ENCODE measurements at regions not wholly inside any gene's neighbourhood (a gene's known extent, or its start where the extent isn't known, plus 50 kb on each side); places are given as distances from the start of the nearest gene placed in this dataset.

DNA sequence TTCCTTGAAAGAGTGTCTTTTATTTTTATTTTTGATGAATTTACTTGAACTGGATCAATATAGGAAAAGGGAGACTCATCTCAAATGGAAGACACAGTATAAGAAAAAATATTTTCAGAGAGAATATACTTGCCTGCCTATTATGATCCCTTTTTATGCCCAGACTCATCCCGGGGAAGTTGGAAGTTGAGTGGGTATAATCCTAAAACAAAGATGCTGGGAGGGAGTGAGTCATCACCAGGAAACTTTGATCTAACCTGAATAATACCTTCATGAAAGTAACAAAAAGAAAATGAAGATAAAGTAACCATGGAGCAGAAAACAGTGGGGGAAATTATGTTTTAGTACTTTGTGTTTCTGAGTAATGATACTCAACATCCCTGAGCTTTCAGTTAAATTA is 1514.0 kb downstream of the FAM181B start:
- H2BK120ac ChIP-seq (ENCODE audit: insufficient read depth, low read length, poor library complexity): no peak overlapping the region
- H3K79me1 ChIP-seq (ENCODE audit: low read length): no peaks in the 10 kb centered on the region
- H4K8ac ChIP-seq (ENCODE audit: low read depth, low read length): no peak overlapping the region
- H3K79me2 ChIP-seq (ENCODE audit: control insufficient read depth, insufficient read depth, low read length, poor library complexity): no peaks in the 10 kb centered on the region
- H3K4me2 ChIP-seq (ENCODE audit: low read length): no peak overlapping the region
- H4K12ac ChIP-seq (ENCODE audit: low read depth, low read length): no peak overlapping the region
- no peak overlapping the region for H2BK5ac ChIP-seq (ENCODE audit: low read depth, low read length, poor library complexity)
- H3K36me3 ChIP-seq (ENCODE audit: control insufficient read depth in 1 of 2, insufficient read depth in 2 of 2, low read length in 2 of 2): no peaks in the 10 kb centered on the region
- DNase-seq: no peak
- H3K9ac ChIP-seq (ENCODE audit: low read length): no peak overlapping the region
- no peak overlapping the region for H3K14ac ChIP-seq (ENCODE audit: low read length)
- H3K4me3 ChIP-seq (ENCODE audit: low read depth, low read length): no peak overlapping the region
- H3K18ac ChIP-seq (ENCODE audit: low read length): no peak overlapping the region
- no peak overlapping the region for H3K27ac ChIP-seq (ENCODE audit: low read depth, low read length)
- no peak overlapping the region for H2AK5ac ChIP-seq (ENCODE audit: low read length)
- H2BK12ac ChIP-seq (ENCODE audit: low read length): no peak overlapping the region
- no peak overlapping the region for H3K4ac ChIP-seq (ENCODE audit: low read depth, low read length)
- no peak overlapping the region for H3K23ac ChIP-seq (ENCODE audit: low read length)
- H3K27me3 ChIP-seq (ENCODE audit: insufficient read depth, low read length): no peaks in the 10 kb centered on the region
- no peaks in the 10 kb centered on the region for H3K4me1 ChIP-seq (ENCODE audit: control insufficient read depth in 1 of 2, insufficient read depth in 2 of 2, low read length in 2 of 2)
- H2AFZ ChIP-seq (ENCODE audit: insufficient read depth, low read length, poor library complexity): no peak overlapping the region
- H4K91ac ChIP-seq (ENCODE audit: low read depth, low read length): no peak overlapping the region
- no CpG with 5 or more reads among the region's 1 CpG for WGBS (ENCODE audit: extremely low coverage, insufficient coverage, insufficient read length)
- H3K9me3 ChIP-seq (ENCODE audit: insufficient read depth, low read depth, low read length): no peaks in the 10 kb centered on the region

DNA sequence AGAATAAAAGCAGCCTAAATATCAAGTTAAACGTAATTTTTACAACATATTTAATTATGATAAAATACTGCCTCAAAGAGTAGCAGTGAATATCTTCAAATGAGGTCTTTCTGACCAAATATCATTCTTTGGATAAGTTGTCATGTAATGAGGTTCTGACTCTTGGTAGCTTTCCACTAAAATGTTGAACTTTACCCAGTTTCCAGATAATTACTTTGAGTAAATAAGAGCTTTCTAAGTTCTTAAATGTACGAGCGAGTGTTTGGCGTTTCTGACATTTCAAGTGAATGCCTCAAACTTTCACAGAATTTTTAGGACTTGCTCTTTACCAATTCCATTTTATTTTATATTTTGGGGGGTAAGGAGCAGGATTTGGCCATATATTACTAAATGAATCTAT is 1515.2 kb downstream of the FAM181B start:
- no peak overlapping the region for H2BK120ac ChIP-seq (ENCODE audit: insufficient read depth, low read length, poor library complexity)
- WGBS (ENCODE audit: extremely low coverage, insufficient coverage, insufficient read length): no CpG with 5 or more reads among the region's 4 CpGs
- no peak overlapping the region for H4K8ac ChIP-seq (ENCODE audit: low read depth, low read length)
- H2BK5ac ChIP-seq (ENCODE audit: low read depth, low read length, poor library complexity): no peak overlapping the region
- H3K4me2 ChIP-seq (ENCODE audit: low read length): no peak overlapping the region
- no peaks in the 10 kb centered on the region for H3K79me2 ChIP-seq (ENCODE audit: control insufficient read depth, insufficient read depth, low read length, poor library complexity)
- H3K27ac ChIP-seq (ENCODE audit: low read depth, low read length): no peak overlapping the region
- H3K36me3 ChIP-seq (ENCODE audit: control insufficient read depth in 1 of 2, insufficient read depth in 2 of 2, low read length in 2 of 2): peaks cover 0 to 1% of the 10 kb centered on the region in 2 experiments
- H4K12ac ChIP-seq (ENCODE audit: low read depth, low read length): no peak overlapping the region
- H2BK12ac ChIP-seq (ENCODE audit: low read length): no peak overlapping the region
- H3K27me3 ChIP-seq (ENCODE audit: insufficient read depth, low read length): no peaks in the 10 kb centered on the region
- H3K4me1 ChIP-seq (ENCODE audit: control insufficient read depth in 1 of 2, insufficient read depth in 2 of 2, low read length in 2 of 2): no peaks in the 10 kb centered on the region
- no peak overlapping the region for H3K4ac ChIP-seq (ENCODE audit: low read depth, low read length)
- H3K18ac ChIP-seq (ENCODE audit: low read length): no peak overlapping the region
- H3K4me3 ChIP-seq (ENCODE audit: low read depth, low read length): no peak overlapping the region
- H3K14ac ChIP-seq (ENCODE audit: low read length): no peak overlapping the region
- H2AK5ac ChIP-seq (ENCODE audit: low read length): no peak overlapping the region
- no peak overlapping the region for H3K23ac ChIP-seq (ENCODE audit: low read length)
- no peak overlapping the region for H4K91ac ChIP-seq (ENCODE audit: low read depth, low read length)
- H3K9ac ChIP-seq (ENCODE audit: low read length): no peak overlapping the region
- H3K9me3 ChIP-seq (ENCODE audit: insufficient read depth, low read depth, low read length): peaks cover 6% of the 10 kb centered on the region
- DNase-seq: no peak
- no peak overlapping the region for H2AFZ ChIP-seq (ENCODE audit: insufficient read depth, low read length, poor library complexity)
- no peaks in the 10 kb centered on the region for H3K79me1 ChIP-seq (ENCODE audit: low read length)

DNA sequence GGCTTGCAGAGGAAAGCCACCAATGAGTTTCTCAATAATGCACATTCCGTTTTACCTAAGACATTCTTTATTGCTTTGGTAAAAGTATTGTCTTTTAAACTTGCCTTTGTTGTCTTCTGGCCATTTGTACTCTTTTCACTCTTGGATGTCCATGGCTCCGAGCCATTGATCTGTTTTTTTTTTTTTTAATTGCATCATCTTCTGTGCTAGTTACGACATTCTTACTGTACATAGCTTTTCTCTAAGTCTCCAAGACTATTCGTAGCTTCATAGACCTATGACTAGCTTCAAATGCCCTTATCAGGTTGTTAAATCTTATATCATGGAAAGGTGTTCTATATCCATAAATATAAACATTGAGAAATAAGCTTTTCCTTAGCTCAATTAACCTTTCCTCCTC is 1522.6 kb downstream of the FAM181B start:
- Histone ChIP-seq H3K9ac (ENCODE audit: low read length) (no peak overlapping the region), H2BK5ac (ENCODE audit: low read depth, low read length, poor library complexity) (no peak overlapping the region), H3K4me2 (ENCODE audit: low read length) (no peak overlapping the region), H3K27ac (ENCODE audit: low read depth, low read length) (no peak overlapping the region), H3K4me1 (ENCODE audit: control insufficient read depth in 1 of 2, insufficient read depth in 2 of 2, low read length in 2 of 2) (no peaks in the 10 kb centered on the region), H2AFZ (ENCODE audit: insufficient read depth, low read length, poor library complexity) (no peak overlapping the region), H3K14ac (ENCODE audit: low read length) (no peak overlapping the region), H3K18ac (ENCODE audit: low read length) (no peak overlapping the region), H4K91ac (ENCODE audit: low read depth, low read length) (no peak overlapping the region), H4K12ac (ENCODE audit: low read depth, low read length) (no peak overlapping the region), H3K79me1 (ENCODE audit: low read length) (no peaks in the 10 kb centered on the region), H3K9me3 (ENCODE audit: insufficient read depth, low read depth, low read length) (peaks cover 6% of the 10 kb centered on the region), H2BK12ac (ENCODE audit: low read length) (no peak overlapping the region), H2AK5ac (ENCODE audit: low read length) (no peak overlapping the region), H3K23ac (ENCODE audit: low read length) (no peak overlapping the region), H3K4me3 (ENCODE audit: low read depth, low read length) (no peak overlapping the region), H3K79me2 (ENCODE audit: control insufficient read depth, insufficient read depth, low read length, poor library complexity) (no peaks in the 10 kb centered on the region), H3K27me3 (ENCODE audit: insufficient read depth, low read length) (no peaks in the 10 kb centered on the region), H3K4ac (ENCODE audit: low read depth, low read length) (no peak overlapping the region), H4K8ac (ENCODE audit: low read depth, low read length) (no peak overlapping the region), H3K36me3 (ENCODE audit: control insufficient read depth in 1 of 2, insufficient read depth in 2 of 2, low read length in 2 of 2) (peaks cover 0 to 1% of the 10 kb centered on the region in 2 experiments), H2BK120ac (ENCODE audit: insufficient read depth, low read length, poor library complexity) (no peak overlapping the region)
- WGBS (ENCODE audit: extremely low coverage, insufficient coverage, insufficient read length): no CpG with 5 or more reads among the region's 4 CpGs
- no peak for DNase-seq

DNA sequence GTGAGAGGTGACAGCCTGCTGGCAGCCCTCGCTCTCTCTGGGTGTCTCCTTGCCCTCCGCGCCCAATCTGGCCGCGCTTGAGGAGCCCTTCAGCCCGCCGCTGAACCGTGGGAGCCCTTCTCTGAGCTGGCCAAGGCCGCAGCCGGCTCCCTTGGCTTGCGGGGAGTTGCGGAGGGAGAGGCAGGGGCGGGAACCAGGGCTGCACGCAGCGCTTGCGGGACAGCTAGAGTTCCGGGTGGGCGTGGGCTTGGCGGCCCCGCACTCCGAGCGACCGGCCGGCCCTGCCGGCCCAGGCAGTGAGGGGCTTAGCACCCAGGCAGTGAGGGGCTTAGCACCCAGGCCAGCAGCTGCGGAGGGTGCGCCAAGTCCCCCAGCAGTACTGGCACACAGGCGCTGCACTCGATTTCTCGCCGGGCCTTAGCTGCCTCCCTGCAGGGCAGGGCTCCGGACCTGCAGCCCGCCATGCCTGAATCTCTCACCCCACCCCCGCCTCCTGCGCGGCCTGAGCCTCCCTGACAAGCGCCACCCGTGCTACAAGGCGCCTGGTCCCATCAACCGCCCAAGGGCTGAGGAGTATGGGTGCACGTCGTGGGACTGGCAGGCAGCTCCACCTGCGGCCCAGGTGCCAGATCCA is 1526.1 kb downstream of the FAM181B start:
- Histone ChIP-seq H3K79me1 (ENCODE audit: low read length) (no peaks in the 10 kb centered on the region), H3K4me2 (ENCODE audit: low read length) (no peak overlapping the region), H4K91ac (ENCODE audit: low read depth, low read length) (no peak overlapping the region), H3K27ac (ENCODE audit: low read depth, low read length) (no peak overlapping the region), H3K9ac (ENCODE audit: low read length) (no peak overlapping the region), H3K9me3 (ENCODE audit: insufficient read depth, low read depth, low read length) (no peaks in the 10 kb centered on the region), H3K4me3 (ENCODE audit: low read depth, low read length) (no peak overlapping the region), H2BK5ac (ENCODE audit: low read depth, low read length, poor library complexity) (no peak overlapping the region), H3K4me1 (ENCODE audit: control insufficient read depth in 1 of 2, insufficient read depth in 2 of 2, low read length in 2 of 2) (no peaks in the 10 kb centered on the region), H3K18ac (ENCODE audit: low read length) (no peak overlapping the region), H3K4ac (ENCODE audit: low read depth, low read length) (no peak overlapping the region), H3K79me2 (ENCODE audit: control insufficient read depth, insufficient read depth, low read length, poor library complexity) (no peaks in the 10 kb centered on the region), H2BK120ac (ENCODE audit: insufficient read depth, low read length, poor library complexity) (no peak overlapping the region), H3K36me3 (ENCODE audit: control insufficient read depth in 1 of 2, insufficient read depth in 2 of 2, low read length in 2 of 2) (no peaks in the 10 kb centered on the region), H2AK5ac (ENCODE audit: low read length) (no peak overlapping the region), H3K27me3 (ENCODE audit: insufficient read depth, low read length) (no peaks in the 10 kb centered on the region), H3K23ac (ENCODE audit: low read length) (no peak overlapping the region), H2BK12ac (ENCODE audit: low read length) (no peak overlapping the region), H2AFZ (ENCODE audit: insufficient read depth, low read length, poor library complexity) (no peak overlapping the region), H3K14ac (ENCODE audit: low read length) (no peak overlapping the region), H4K12ac (ENCODE audit: low read depth, low read length) (no peak overlapping the region), H4K8ac (ENCODE audit: low read depth, low read length) (no peak overlapping the region)
- no CpG with 5 or more reads among the region's 43 CpGs for WGBS (ENCODE audit: extremely low coverage, insufficient coverage, insufficient read length)
- DNase-seq: no peak

All from trophoblast cell (in vitro differentiated cells and primary cell).